HUES64 (cell line): ENCODE measurements at regions not wholly inside any gene's neighbourhood (a gene's known extent, or its start where the extent isn't known, plus 50 kb on each side); places are given as distances from the start of the nearest gene placed in this dataset.
"Not testable (repeated sequence)": the region's sequence is repeated elsewhere in the genome, so short reads cannot be mapped to it uniquely, and the experiment has no call there.

ENCODE experiments used
- H3K27ac ChIP-seq: 2 replicates; pipeline ENCODE4 v1.7.0; 2013; ENCODE audit warnings: low read depth, low read length, inconsistent platforms
- H3K27me3 ChIP-seq: 2 replicates; pipeline ENCODE4 v1.6.1; 2013; ENCODE audit warnings: mild to moderate bottlenecking, low read length; ENCODE audit not compliant: insufficient read depth
- H3K36me3 ChIP-seq: 2 replicates; pipeline ENCODE4 v1.6.1; 2013; ENCODE audit warnings: mild to moderate bottlenecking, low read length; ENCODE audit not compliant: insufficient read depth
- H3K4me1 ChIP-seq: 2 replicates; pipeline ENCODE4 v1.6.1; 2013; ENCODE audit warnings: mild to moderate bottlenecking, low read length, moderate library complexity; ENCODE audit not compliant: insufficient read depth
- H3K4me3 ChIP-seq: 2 replicates; pipeline ENCODE4 v1.5.1; 2013; ENCODE audit warnings: mild to moderate bottlenecking, low read length, moderate library complexity
- H3K9ac ChIP-seq: 2 replicates; pipeline ENCODE4 v1.6.1; 2013; ENCODE audit warnings: mild to moderate bottlenecking, low read depth, low read length
- H3K9me3 ChIP-seq: 2 replicates; pipeline ENCODE4 v1.6.1; 2013; ENCODE audit warnings: low read depth, low read length; ENCODE audit not compliant: insufficient read depth
- whole genome bisulfite sequencing: fragments of 150-250, 120-280 bp; methylation state at CpG from one replicate; pipeline ENCODE4 v1.1.7; 2013; ENCODE audit warnings: missing lambda C conversion rate; 5-methylcytosine and 5-hydroxymethylcytosine counted together

DNA sequence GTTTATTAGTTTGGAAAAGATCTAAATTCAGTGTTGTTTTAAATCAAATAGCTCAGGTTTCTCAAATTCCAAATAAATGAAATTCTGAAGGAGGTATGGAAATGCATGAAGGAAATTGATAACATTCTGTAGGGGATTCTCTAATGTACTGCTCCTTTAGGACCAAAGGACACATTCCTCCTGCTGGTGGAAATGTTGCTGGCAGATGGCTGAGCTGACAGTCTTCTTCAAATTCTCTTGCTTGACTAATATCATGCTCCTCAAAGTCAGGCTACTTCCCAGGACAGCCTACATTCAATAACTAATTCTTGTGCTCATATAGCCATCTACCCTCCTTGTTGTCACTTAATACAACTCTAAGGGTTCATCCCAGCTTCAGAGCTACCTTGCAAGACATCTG lies 1118.5 kb downstream of the PCDH9 start:
- Histone ChIP-seq H3K9me3 (no peaks in the 10 kb centered on the region), H3K27me3 (no peaks in the 10 kb centered on the region), H3K27ac (no peak overlapping the region), H3K4me1 (no peaks in the 10 kb centered on the region), H3K9ac (no peak overlapping the region), H3K36me3 (no peaks in the 10 kb centered on the region), H3K4me3 (no peak overlapping the region)

DNA sequence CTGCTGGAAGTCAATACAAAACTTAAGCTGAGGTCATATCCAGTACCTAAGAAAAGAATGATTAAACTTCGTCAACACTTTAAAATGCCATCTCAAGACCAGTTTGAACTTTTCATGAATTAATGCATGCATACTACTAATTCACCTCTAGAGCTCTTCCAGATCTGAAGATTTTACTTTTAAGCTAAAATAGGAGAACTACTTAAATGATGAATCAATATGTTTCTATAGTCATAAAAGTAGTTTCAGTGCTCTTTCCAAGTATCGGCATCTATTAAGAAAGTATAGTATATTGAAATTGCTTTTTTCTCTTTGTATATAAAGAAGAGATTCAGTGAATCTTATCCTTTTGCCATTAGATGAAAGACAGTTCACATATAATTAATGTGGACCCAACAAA lies 1123.9 kb downstream of the PCDH9 start:
- Histone ChIP-seq H3K36me3 (no peaks in the 10 kb centered on the region), H3K27ac (no peak overlapping the region), H3K9me3 (no peaks in the 10 kb centered on the region), H3K27me3 (no peaks in the 10 kb centered on the region), H3K4me1 (no peaks in the 10 kb centered on the region), H3K9ac (no peak overlapping the region), H3K4me3 (no peak overlapping the region)
- WGBS = 94% methylated on average over 1 of the region's 2 CpGs

DNA sequence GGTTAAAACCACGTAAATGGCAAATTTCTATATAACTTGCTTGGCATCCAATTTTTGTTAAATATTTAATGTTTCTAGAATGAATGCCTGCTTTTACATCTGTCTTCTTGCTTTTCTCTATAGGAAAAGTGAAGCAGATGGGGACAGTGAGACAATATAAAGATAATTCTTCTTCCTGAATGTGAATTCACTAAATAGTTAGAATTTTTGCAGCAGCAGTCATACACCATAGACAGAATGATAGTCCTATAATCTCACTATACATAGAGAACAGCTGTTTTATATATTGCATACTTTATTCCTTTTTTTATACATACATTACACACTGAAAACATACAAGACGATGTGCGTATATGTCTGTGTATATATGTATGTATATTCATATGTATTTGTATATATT lies 1127.3 kb downstream of the PCDH9 start:
- Histone ChIP-seq H3K27ac (no peak overlapping the region), H3K9me3 (no peaks in the 10 kb centered on the region), H3K27me3 (no peaks in the 10 kb centered on the region), H3K4me1 (no peaks in the 10 kb centered on the region), H3K9ac (no peak overlapping the region), H3K36me3 (no peaks in the 10 kb centered on the region), H3K4me3 (no peak overlapping the region)
- no CpG with 5 or more reads among the region's 3 CpGs for WGBS

DNA sequence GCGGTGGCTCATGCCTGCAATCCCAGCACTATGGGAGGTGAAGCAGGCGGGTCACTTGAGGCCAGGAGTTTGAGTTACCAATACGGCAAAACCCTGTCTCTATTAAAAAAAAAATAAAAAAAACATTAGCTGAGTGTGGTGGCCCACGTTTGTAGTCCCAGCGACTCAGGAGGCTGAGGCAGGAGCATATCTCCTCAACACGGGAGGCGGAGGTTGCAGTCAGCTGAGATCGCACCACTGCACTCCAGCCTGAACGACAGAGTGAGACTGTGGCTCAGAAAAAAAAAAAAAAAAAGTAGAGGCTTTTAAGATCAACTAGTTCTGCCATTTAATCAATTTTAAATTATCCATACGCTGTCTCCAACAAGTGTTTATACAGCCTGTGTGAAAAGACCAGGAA lies 1130.3 kb downstream of the PCDH9 start:
- H3K27me3 ChIP-seq = no peaks in the 10 kb centered on the region
- 94% methylated on average over 10 of the region's 10 CpGs for WGBS
- H3K4me3 ChIP-seq = no peak overlapping the region
- H3K9ac ChIP-seq = no peak overlapping the region
- H3K27ac ChIP-seq = no peak overlapping the region
- H3K9me3 ChIP-seq = no peaks in the 10 kb centered on the region
- H3K36me3 ChIP-seq = no peaks in the 10 kb centered on the region
- no peaks in the 10 kb centered on the region for H3K4me1 ChIP-seq

DNA sequence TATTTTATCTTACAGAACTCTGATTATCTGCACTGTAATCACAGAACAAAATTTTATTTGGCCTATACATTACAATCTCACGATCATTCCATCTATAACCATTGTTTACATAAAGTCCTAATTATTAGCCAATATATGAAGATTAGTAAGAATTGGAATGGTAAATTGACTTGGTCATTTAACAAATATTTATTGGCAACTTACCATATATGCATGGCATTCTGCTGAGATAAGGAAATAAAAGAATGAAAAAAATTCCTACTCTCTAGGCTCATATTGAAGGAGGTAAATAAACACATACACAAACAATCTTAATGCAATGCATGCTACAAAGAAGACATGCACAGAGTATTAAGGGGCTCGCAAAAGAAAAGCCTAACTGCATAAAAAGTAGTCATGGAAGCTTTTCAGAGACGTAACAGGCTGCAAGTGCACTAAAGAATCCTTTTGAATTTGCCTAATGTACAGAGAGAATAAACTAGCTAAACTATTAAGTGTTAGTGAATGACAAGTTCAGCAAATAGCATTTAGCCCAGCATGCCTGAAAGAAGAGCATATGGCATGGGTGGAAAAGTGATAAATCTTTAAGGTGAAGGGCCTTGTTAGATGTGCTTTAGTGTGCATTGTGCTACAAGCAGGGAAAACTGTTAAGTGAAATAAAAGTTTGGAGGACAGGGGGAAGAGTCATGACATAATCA lies 1131.1 kb downstream of the PCDH9 start:
- H3K9ac ChIP-seq = no peak overlapping the region
- no peaks in the 10 kb centered on the region for H3K4me1 ChIP-seq
- H3K27me3 ChIP-seq = no peaks in the 10 kb centered on the region
- 97% methylated on average over 2 of the region's 3 CpGs for WGBS
- no peaks in the 10 kb centered on the region for H3K9me3 ChIP-seq
- H3K36me3 ChIP-seq = no peaks in the 10 kb centered on the region
- H3K4me3 ChIP-seq = no peak overlapping the region
- H3K27ac ChIP-seq = no peak overlapping the region

DNA sequence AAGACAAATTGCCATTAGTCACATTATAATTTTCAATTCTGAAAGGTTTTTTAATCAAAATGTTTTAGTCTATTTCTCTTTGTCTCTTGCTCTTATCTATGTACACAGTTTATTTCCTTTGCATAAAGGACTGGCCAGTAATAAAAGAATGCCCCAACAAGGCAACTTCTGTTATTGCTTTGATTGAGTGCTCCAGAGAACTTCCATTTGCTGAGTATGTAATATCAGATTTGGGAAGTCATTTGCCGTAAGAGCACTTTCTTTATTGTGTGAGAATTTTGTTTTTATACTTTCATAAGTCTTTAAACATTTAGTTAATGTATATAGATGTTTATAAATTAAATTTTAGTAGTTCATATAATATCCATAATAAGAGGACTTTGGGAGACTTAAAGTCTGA lies 1140.4 kb downstream of the PCDH9 start:
- Histone ChIP-seq H3K4me3 (no peak overlapping the region), H3K4me1 (no peaks in the 10 kb centered on the region), H3K9me3 (peaks cover 6% of the 10 kb centered on the region; the same call in 1 of the 2 replicates), H3K9ac (no peak overlapping the region), H3K36me3 (no peaks in the 10 kb centered on the region), H3K27ac (no peak overlapping the region), H3K27me3 (no peaks in the 10 kb centered on the region)
- no CpG with 5 or more reads among the region's 1 CpG for WGBS

DNA sequence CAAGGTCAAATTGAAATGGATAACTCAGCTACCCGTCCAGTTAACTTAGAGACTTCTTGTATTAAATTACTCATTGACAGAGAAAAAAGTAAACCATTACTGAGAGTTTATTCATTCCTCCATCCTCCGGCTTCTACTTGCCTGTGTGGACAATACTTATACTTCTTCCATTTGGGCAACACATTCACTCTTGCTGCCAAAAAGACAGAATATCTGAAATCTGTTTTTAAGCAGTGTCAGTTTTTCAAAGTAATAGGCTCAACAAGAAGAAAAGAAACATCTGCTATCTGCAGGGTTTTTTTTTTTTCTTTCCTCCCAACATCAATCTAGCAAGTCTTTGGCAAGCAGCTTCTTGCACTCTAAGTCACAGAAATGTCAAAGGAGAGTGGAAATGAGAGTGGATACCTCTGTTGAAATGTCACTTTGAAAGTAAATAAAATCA lies 1142.8 kb downstream of the PCDH9 start:
- WGBS = 96% methylated on average over 2 of the region's 2 CpGs
- Histone ChIP-seq H3K4me1 (no peaks in the 10 kb centered on the region), H3K9me3 (peaks cover 4% of the 10 kb centered on the region; the same call in 1 of the 2 replicates), H3K27me3 (no peaks in the 10 kb centered on the region), H3K9ac (no peak overlapping the region), H3K36me3 (no peaks in the 10 kb centered on the region), H3K4me3 (no peak overlapping the region), H3K27ac (no peak overlapping the region)

DNA sequence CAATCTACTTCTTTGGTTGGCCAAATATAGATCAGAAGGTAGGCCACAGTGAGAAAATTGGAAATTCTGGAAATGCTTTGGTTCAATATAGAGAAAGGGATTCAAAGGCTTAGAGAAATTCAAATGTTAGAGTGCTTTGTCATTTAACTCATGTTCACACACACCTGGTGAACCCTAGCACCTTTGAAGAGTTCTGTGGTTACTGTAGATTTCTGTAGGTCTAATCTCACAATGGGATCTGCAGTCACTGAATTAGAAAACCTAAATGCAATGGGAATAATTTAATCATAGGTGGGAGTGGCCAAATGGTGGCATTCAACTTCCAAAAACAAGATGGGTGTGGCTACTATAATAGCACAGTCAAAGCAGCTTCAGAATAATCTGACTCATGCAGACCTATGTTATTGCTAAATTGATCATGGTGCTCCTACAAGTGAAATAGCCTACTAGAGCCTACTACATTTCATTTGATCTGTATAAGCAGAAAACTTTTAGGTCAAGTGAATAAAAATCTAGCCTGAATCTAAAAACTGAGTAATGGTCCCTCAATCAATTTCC lies 1152.9 kb downstream of the PCDH9 start:
- no peaks in the 10 kb centered on the region for H3K36me3 ChIP-seq
- no peaks in the 10 kb centered on the region for H3K4me1 ChIP-seq
- no peak overlapping the region for H3K9ac ChIP-seq
- no peak overlapping the region for H3K4me3 ChIP-seq
- no peak overlapping the region for H3K27ac ChIP-seq
- no peaks in the 10 kb centered on the region for H3K27me3 ChIP-seq
- H3K9me3 ChIP-seq = no peaks in the 10 kb centered on the region

DNA sequence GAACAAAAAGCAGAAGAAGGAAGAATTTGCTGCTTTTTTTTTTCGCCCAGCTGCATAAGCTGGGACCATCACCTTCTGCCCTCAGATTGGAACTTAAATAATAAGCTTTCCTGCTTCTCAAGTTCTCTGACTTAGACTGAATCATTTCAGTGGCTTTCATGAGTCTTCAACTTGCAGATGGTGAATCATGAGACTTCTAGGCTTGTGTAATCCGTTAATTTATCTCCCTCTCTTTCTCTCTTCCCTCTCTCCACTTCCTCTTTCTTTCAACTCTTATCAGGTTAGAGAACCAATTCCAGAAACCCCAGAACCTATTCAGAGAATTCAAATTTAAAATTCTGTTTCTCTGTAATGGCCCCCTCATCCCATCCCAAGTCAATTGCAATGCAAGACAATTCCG lies 1153.7 kb downstream of the PCDH9 start:
- Histone ChIP-seq H3K4me3 (no peak overlapping the region), H3K9me3 (no peaks in the 10 kb centered on the region), H3K27ac (no peak overlapping the region), H3K36me3 (no peaks in the 10 kb centered on the region), H3K27me3 (no peaks in the 10 kb centered on the region), H3K4me1 (no peaks in the 10 kb centered on the region), H3K9ac (no peak overlapping the region)
- 95% methylated on average over 3 of the region's 3 CpGs for WGBS

DNA sequence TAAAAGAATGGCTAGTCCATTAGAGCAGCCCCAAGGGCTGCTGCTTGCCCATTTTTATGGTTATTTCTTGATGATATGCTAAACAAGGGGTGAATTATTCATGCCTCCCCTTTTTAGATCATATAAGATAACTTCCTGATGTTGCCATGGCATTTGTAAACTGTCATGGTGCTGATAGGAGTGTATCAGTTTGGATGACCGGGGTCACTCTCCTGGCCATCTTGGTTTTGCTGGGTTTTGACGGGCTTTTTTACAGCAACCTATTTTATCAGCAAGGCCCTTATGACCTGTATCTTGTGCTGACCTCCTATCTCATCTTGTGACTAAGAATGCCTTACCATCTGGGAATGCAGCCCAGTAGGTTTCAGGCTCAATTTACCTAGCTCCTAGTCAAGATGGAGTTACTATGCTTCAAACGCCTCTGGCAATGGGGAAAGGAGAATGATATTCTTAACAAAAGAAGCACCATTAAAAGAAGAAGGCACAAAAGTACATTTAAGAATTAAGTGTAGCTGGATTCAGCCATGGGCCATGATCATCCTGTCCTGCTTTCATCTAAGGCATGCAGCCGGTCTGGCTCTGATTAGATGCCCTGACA lies 1156.0 kb downstream of the PCDH9 start:
- Histone ChIP-seq H3K36me3 (no peaks in the 10 kb centered on the region), H3K9ac (no peak overlapping the region), H3K4me1 (no peaks in the 10 kb centered on the region), H3K27me3 (no peaks in the 10 kb centered on the region), H3K27ac (no peak overlapping the region), H3K4me3 (no peak overlapping the region), H3K9me3 (no peaks in the 10 kb centered on the region)
- 97% methylated on average over 3 of the region's 4 CpGs for WGBS

DNA sequence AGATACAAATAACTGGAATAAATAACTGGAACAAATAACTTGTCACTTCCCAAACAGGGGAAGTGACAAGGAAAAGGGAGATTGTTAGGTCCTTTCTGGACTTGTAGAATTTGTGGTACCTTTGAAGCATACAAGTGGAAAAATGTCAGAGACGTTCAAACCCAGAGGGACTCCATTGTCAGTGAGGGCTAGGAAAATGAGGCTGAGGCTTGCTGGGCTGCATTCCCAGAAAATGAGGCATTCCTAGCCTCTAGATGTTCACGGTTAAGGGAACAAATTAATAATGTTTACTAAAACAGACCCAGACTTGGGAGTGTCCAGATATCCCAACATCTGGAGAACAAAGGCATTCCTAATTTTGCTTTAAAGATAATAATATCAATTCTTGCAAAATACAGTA lies 1158.0 kb downstream of the PCDH9 start:
- WGBS = 87% methylated on average over 2 of the region's 2 CpGs

More for the DNA sequence above, 1158.0 kb downstream of the PCDH9 start:
- not testable (repeated sequence) for H3K9ac ChIP-seq, H3K36me3 ChIP-seq, H3K27ac ChIP-seq, H3K4me1 ChIP-seq, H3K9me3 ChIP-seq, H3K4me3 ChIP-seq, H3K27me3 ChIP-seq
